Sigmoid colon (tissue), 4 donors: ENCODE measurements at regions not wholly inside any gene's neighbourhood (a gene's known extent, or its start where the extent isn't known, plus 50 kb on each side); places are given as distances from the start of the nearest gene placed in this dataset.

Source experiments
- EP300 ChIP-seq, 4 donors: sonication (generic); formaldehyde crosslinking; IDR thresholded peaks; one replicate each; pipeline ENCODE4 v1.6.1; 2017; ENCODE audit warnings: antibody characterized with exemption in 4 of 4
- POLR2AphosphoS5 ChIP-seq, 4 donors: sonication (generic); formaldehyde crosslinking; IDR thresholded peaks; one replicate each; pipeline ENCODE4 v1.6.1; 2017; ENCODE audit warnings: antibody characterized with exemption in 4 of 4
- TF ChIP-seq, protein P1 (sequence below), 4 experiments: fragments of 450-650 bp in 3 of 4; fragments of 200-600 bp in 1 of 4; IDR thresholded peaks; one replicate each; pipeline ENCODE4 v1.5.1; 2016 to 2019; ENCODE audit warnings: antibody characterized with exemption in 4 of 4, mild to moderate bottlenecking in 3 of 4, moderate library complexity in 2 of 4

DNA sequence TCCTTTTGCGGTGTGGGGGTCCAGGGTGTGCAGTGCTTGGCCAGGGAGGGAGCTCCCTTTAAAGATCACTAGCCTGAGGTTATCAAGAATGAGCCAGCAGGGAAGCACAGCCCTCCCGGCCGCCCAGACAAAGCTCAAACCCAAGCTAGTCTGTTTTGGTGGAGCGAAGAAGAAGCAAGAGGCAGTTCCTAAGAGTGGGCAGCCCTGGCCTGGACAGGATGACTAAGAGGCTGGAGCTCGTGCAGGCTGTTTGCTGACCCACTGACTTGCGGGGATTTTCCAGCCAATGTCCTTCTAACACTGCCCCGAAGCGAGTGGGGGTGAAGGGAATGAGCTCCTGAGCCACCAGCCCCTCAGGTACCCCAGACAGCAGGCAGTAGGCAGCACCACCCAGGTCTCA is 134.4 kb downstream of the COPRS start:
- TF ChIP-seq, protein P1, sequence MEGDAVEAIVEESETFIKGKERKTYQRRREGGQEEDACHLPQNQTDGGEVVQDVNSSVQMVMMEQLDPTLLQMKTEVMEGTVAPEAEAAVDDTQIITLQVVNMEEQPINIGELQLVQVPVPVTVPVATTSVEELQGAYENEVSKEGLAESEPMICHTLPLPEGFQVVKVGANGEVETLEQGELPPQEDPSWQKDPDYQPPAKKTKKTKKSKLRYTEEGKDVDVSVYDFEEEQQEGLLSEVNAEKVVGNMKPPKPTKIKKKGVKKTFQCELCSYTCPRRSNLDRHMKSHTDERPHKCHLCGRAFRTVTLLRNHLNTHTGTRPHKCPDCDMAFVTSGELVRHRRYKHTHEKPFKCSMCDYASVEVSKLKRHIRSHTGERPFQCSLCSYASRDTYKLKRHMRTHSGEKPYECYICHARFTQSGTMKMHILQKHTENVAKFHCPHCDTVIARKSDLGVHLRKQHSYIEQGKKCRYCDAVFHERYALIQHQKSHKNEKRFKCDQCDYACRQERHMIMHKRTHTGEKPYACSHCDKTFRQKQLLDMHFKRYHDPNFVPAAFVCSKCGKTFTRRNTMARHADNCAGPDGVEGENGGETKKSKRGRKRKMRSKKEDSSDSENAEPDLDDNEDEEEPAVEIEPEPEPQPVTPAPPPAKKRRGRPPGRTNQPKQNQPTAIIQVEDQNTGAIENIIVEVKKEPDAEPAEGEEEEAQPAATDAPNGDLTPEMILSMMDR (IDR thresholded peaks at IDR 0.05) = no peak
- TF ChIP-seq EP300 (IDR thresholded peaks at IDR 0.05) (no peak), POLR2AphosphoS5 (IDR thresholded peaks at IDR 0.05) (no peak)
